ENCODE measurements at regions not wholly inside any gene's neighbourhood (a gene's known extent, or its start where the extent isn't known, plus 50 kb on each side); places are given as distances from the start of the nearest gene placed in this dataset.

GRCh38 chr2:12363569-12363968 lies 353.2 kb upstream of the TRIB2 start:
- Mint-ChIP-seq H3K4me1 (no peaks in the 10 kb centered on the region), H3K27ac (no peak overlapping the region), H3K36me3 (peaks cover 3% of the 10 kb centered on the region), H3K27me3 (peaks cover 7% of the 10 kb centered on the region), H3K4me3 (no peak overlapping the region), H3K9me3 (peaks cover 4% of the 10 kb centered on the region)
- no peak for DNase-seq
- CTCF ChIA-PET: no interaction called here

- Mint-ChIP-seq H3K4me1 (no peaks in the 10 kb centered on the region), H3K27ac (no peak overlapping the region), H3K27me3 (peaks cover 10% of the 10 kb centered on the region), H3K9me3 (peaks cover 4% of the 10 kb centered on the region), H3K36me3 (peaks cover 4% of the 10 kb centered on the region), H3K4me3 (no peak overlapping the region)
- DNase-seq: no peak
- CTCF ChIA-PET: no interaction called here
Measured at GRCh38 chr2:12369566-12369965, 347.2 kb upstream of the TRIB2 start.

GRCh38 chr2:12376025-12376424 lies 340.7 kb upstream of the TRIB2 start:
- CTCF ChIA-PET: no interaction called here
- Mint-ChIP-seq H3K27me3 (no peaks in the 10 kb centered on the region), H3K36me3 (peaks cover 1% of the 10 kb centered on the region), H3K9me3 (no peaks in the 10 kb centered on the region), H3K4me1 (peaks cover 8% of the 10 kb centered on the region), H3K27ac (peak overlapping the region; percentile 55), H3K4me3 (peak overlapping the region; percentile 5)
- no peak for DNase-seq

GRCh38 chr2:12379143-12379542 lies 337.6 kb upstream of the TRIB2 start:
- peaks cover 8% of the 10 kb centered on the region for H3K4me1 Mint-ChIP-seq
- H3K36me3 Mint-ChIP-seq: no peaks in the 10 kb centered on the region
- H3K27me3 Mint-ChIP-seq: no peaks in the 10 kb centered on the region
- no peak overlapping the region for H3K27ac Mint-ChIP-seq
- CTCF ChIA-PET: no interaction called here
- H3K4me3 Mint-ChIP-seq: no peak overlapping the region
- H3K9me3 Mint-ChIP-seq: no peaks in the 10 kb centered on the region
- no peak for DNase-seq

- no peak for DNase-seq
- CTCF ChIA-PET: no interaction called here
Measured at GRCh38 chr2:12381543-12382325, 335.0 kb upstream of the TRIB2 start.

GRCh38 chr2:12382366-12382765 lies 334.4 kb upstream of the TRIB2 start:
- no peak overlapping the region for H3K4me3 Mint-ChIP-seq
- no peaks in the 10 kb centered on the region for H3K36me3 Mint-ChIP-seq
- no peak for DNase-seq
- H3K9me3 Mint-ChIP-seq: no peaks in the 10 kb centered on the region
- CTCF ChIA-PET: no interaction called here
- H3K4me1 Mint-ChIP-seq: no peaks in the 10 kb centered on the region
- no peak overlapping the region for H3K27ac Mint-ChIP-seq
- H3K27me3 Mint-ChIP-seq: no peaks in the 10 kb centered on the region

More at GRCh38 chr2:12381543-12382325, 335.0 kb upstream of the TRIB2 start:
- H3K4me3 Mint-ChIP-seq: no peak overlapping the region
- H3K27me3 Mint-ChIP-seq: no peaks in the 10 kb centered on the region
- H3K36me3 Mint-ChIP-seq: no peaks in the 10 kb centered on the region
- no peaks in the 10 kb centered on the region for H3K9me3 Mint-ChIP-seq
- H3K27ac Mint-ChIP-seq: no peak overlapping the region
- H3K4me1 Mint-ChIP-seq: no peaks in the 10 kb centered on the region

GRCh38 chr2:12389344-12390045 lies 327.2 kb upstream of the TRIB2 start:
- CTCF ChIA-PET: no interaction called here
- Mint-ChIP-seq H3K4me3 (no peak overlapping the region), H3K27me3 (peaks cover 17% of the 10 kb centered on the region), H3K9me3 (no peaks in the 10 kb centered on the region), H3K4me1 (no peaks in the 10 kb centered on the region), H3K27ac (no peak overlapping the region), H3K36me3 (no peaks in the 10 kb centered on the region)
- DNase-seq: no peak

- H3K4me3 Mint-ChIP-seq: no peak overlapping the region
- no peaks in the 10 kb centered on the region for H3K36me3 Mint-ChIP-seq
- no peak overlapping the region for H3K27ac Mint-ChIP-seq
- H3K27me3 Mint-ChIP-seq: peaks cover 17% of the 10 kb centered on the region
- no peaks in the 10 kb centered on the region for H3K9me3 Mint-ChIP-seq
- no peak for DNase-seq
- H3K4me1 Mint-ChIP-seq: peaks cover 3% of the 10 kb centered on the region
- CTCF ChIA-PET: no interaction called here
Measured at GRCh38 chr2:12391116-12391515, 325.6 kb upstream of the TRIB2 start.

GRCh38 chr2:12396699-12397098 lies 320.0 kb upstream of the TRIB2 start:
- Mint-ChIP-seq H3K4me1 (peaks cover 3% of the 10 kb centered on the region), H3K27me3 (peaks cover 23% of the 10 kb centered on the region)
- CTCF ChIA-PET: interaction anchor here (1.8 kb wide), 1 partner anchor 18 kb away, joined by 4 read pairs; no protein-coding TSS in a partner anchor

GRCh38 chr2:12397854-12398253 lies 318.9 kb upstream of the TRIB2 start:
- peaks cover 6% of the 10 kb centered on the region for H3K9me3 Mint-ChIP-seq

More at GRCh38 chr2:12396699-12397098, 320.0 kb upstream of the TRIB2 start:
- Mint-ChIP-seq H3K9me3 (no peaks in the 10 kb centered on the region), H3K36me3 (no peaks in the 10 kb centered on the region), H3K27ac (no peak overlapping the region), H3K4me3 (no peak overlapping the region)
- DNase-seq: no peak

GRCh38 chr2:12399240-12399639 lies 317.5 kb upstream of the TRIB2 start:
- CTCF ChIA-PET: no interaction called here
- no peak for DNase-seq
- Mint-ChIP-seq H3K27me3 (peaks cover 24% of the 10 kb centered on the region), H3K27ac (no peak overlapping the region), H3K4me1 (peaks cover 3% of the 10 kb centered on the region), H3K4me3 (no peak overlapping the region), H3K9me3 (peaks cover 13% of the 10 kb centered on the region), H3K36me3 (peaks cover 3% of the 10 kb centered on the region)

More at GRCh38 chr2:12397854-12398253, 318.9 kb upstream of the TRIB2 start:
- Mint-ChIP-seq H3K4me3 (no peak overlapping the region), H3K4me1 (peaks cover 3% of the 10 kb centered on the region), H3K36me3 (no peaks in the 10 kb centered on the region), H3K27me3 (peaks cover 24% of the 10 kb centered on the region), H3K27ac (no peak overlapping the region)
- CTCF ChIA-PET: interaction anchor here (1.8 kb wide), 1 partner anchor 17 kb away, joined by 4 read pairs; no protein-coding TSS in a partner anchor
- DNase-seq: no peak

- H3K9me3 Mint-ChIP-seq: peaks cover 13% of the 10 kb centered on the region
- peaks cover 24% of the 10 kb centered on the region for H3K27me3 Mint-ChIP-seq
- H3K27ac Mint-ChIP-seq: no peak overlapping the region
- no peaks in the 10 kb centered on the region for H3K4me1 Mint-ChIP-seq
- no peak for DNase-seq
- no peak overlapping the region for H3K4me3 Mint-ChIP-seq
- CTCF ChIA-PET: no interaction called here
- peaks cover 3% of the 10 kb centered on the region for H3K36me3 Mint-ChIP-seq
Measured at GRCh38 chr2:12400543-12400942, 316.2 kb upstream of the TRIB2 start.

GRCh38 chr2:12402440-12403139 lies 314.1 kb upstream of the TRIB2 start:
- no peak overlapping the region for H3K4me3 Mint-ChIP-seq
- no peak for DNase-seq
- H3K27me3 Mint-ChIP-seq: peaks cover 20% of the 10 kb centered on the region
- H3K36me3 Mint-ChIP-seq: peaks cover 3% of the 10 kb centered on the region
- H3K9me3 Mint-ChIP-seq: peaks cover 13% of the 10 kb centered on the region
- CTCF ChIA-PET: no interaction called here
- no peak overlapping the region for H3K27ac Mint-ChIP-seq
- no peaks in the 10 kb centered on the region for H3K4me1 Mint-ChIP-seq

GRCh38 chr2:12404497-12404896 lies 312.2 kb upstream of the TRIB2 start:
- Mint-ChIP-seq H3K4me1 (no peaks in the 10 kb centered on the region), H3K36me3 (peaks cover 3% of the 10 kb centered on the region), H3K27ac (no peak overlapping the region), H3K27me3 (peaks cover 13% of the 10 kb centered on the region), H3K4me3 (no peak overlapping the region), H3K9me3 (peaks cover 13% of the 10 kb centered on the region)
- CTCF ChIA-PET: no interaction called here
- DNase-seq: no peak
